Embryonic facial prominence (tissue), 1 donor: ENCODE measurements at regions not wholly inside any gene's neighbourhood (a gene's known extent, or its start where the extent isn't known, plus 50 kb on each side); places are given as distances from the start of the nearest gene placed in this dataset.

Source experiments
- DNase-seq: peaks from one replicate; pipeline ENCODE4 v3.0.0-alpha.2; 2016; ENCODE audit errors: extremely low spot score

DNA sequence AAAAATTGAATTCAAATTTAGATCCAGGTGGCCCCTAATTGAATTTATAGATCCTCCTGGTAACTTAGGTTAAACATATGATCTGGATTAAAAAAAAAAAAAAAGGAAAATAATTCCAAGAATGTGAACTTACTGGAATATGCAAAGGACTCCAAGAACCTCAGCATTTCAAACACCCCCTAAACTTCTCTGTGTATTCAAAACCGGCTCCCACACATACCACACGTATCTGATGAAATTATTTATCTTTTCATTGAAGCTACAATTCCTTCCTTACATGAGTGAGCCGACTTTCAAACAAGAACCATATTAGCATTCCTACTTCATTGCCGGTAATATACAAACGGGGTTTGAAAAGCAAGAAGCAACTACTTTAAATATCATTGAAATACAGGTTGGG, 61.4 kb upstream of the FMN2 start:
- DNase-seq, result no peak

DNA sequence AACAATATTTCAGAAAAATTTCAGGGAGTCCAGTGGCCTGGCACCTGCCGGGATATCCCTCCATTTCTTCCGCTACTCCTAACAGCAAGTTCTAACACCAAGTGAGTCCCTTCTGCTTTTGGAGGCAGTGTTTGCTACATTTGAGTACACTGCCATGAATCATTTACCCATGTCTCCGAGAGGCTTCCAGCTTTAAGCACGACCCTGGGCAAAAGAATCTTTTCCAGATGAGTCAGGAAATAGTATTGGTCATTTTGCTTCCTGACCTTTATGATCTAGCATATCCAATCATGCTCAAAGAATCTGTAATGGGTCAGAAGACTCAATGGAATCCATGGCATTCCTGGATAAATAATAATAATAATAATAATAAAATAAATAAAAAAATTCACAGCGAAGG, 60.7 kb upstream of the FMN2 start:
- no peak for DNase-seq

DNA sequence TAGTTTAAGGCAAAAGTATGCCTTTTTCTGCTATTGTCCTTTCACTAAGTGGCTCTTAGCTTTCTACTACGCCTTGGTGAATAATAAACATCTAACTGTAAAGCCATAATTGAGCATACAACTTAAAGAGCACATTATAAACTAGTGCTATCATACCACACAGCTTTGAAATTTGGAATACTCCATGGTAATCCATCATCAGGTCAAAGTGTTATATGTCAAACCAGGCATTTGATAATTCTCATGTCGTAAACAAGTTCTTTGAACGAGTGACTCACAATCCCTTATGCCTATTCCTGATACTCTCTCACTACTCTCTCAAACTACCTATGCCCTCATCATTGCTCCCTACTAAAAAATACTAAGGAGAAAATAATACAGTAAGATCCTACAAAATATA, 60.3 kb upstream of the FMN2 start:
- DNase-seq, result no peak

DNA sequence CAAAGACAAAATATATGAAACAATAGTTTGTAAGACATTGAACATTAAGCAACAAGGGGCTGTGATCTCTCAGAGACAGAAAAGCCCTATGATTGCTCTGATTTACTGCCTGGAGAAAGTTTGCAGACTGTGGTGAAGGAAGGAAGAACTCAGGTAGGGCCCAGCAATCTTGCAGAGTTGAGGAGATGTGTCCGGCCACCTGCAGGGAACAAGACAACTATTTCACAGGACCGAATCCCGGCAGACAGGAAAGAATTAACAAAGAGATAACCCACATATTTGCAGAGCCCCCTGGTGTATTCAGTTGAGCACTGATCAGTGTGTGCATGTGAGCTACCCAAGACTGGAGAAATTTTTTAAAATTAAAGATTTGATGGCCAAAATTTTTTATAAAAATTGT, 58.3 kb upstream of the FMN2 start:
- no peak for DNase-seq

DNA sequence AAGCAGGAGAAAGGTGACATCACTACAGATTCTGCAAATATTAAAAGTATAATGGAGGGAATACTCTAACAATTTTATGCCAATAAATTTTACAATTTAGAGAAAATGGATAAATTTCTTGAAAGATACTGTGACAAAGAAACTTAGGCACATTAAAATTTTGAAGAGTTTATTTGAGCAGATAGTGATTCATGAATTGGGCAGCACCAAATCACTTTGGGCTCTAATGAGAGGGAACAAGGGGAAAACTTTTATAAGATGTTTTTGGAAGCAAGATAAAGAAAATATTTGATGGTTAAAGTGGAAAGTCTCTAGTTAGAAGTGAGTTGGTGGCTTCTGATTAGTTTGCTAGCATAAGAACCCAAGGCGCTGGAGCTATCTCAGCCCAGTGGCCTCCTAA, 55.2 kb upstream of the FMN2 start:
- no peak for DNase-seq
